Suprapubic skin (tissue), 4 donors: ENCODE measurements at regions not wholly inside any gene's neighbourhood (a gene's known extent, or its start where the extent isn't known, plus 50 kb on each side); places are given as distances from the start of the nearest gene placed in this dataset.

Source experiments
- POLR2A ChIP-seq, 2 donors: fragments of 450-650 bp; IDR thresholded peaks; one replicate each; pipeline ENCODE4 v1.6.1; 2017; ENCODE audit warnings: antibody characterized with exemption in 2 of 2, mild to moderate bottlenecking in 2 of 2, moderate library complexity in 2 of 2
- POLR2AphosphoS5 ChIP-seq, 3 donors: sonication (generic); formaldehyde crosslinking; IDR thresholded peaks; one replicate each; pipeline ENCODE4 v1.6.1; 2017; ENCODE audit warnings: antibody characterized with exemption in 3 of 3
- TF ChIP-seq, protein P1 (sequence below), 2 donors: fragments of 200-600 bp in 1 of 2; fragments of 450-650 bp in 1 of 2; sonication (generic) in 1 of 2; IDR thresholded peaks; one replicate each; pipeline ENCODE4 v1.5.1; 2016 to 2019; ENCODE audit warnings: antibody characterized with exemption in 2 of 2, mild to moderate bottlenecking in 1 of 2, moderate library complexity in 1 of 2

- TF ChIP-seq, protein P1, sequence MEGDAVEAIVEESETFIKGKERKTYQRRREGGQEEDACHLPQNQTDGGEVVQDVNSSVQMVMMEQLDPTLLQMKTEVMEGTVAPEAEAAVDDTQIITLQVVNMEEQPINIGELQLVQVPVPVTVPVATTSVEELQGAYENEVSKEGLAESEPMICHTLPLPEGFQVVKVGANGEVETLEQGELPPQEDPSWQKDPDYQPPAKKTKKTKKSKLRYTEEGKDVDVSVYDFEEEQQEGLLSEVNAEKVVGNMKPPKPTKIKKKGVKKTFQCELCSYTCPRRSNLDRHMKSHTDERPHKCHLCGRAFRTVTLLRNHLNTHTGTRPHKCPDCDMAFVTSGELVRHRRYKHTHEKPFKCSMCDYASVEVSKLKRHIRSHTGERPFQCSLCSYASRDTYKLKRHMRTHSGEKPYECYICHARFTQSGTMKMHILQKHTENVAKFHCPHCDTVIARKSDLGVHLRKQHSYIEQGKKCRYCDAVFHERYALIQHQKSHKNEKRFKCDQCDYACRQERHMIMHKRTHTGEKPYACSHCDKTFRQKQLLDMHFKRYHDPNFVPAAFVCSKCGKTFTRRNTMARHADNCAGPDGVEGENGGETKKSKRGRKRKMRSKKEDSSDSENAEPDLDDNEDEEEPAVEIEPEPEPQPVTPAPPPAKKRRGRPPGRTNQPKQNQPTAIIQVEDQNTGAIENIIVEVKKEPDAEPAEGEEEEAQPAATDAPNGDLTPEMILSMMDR (IDR thresholded peaks at IDR 0.05), result no peak
- TF ChIP-seq POLR2AphosphoS5 (IDR thresholded peaks at IDR 0.05), result no peak
- no peak for TF ChIP-seq POLR2A (IDR thresholded peaks at IDR 0.05)
Observed at GRCh38 chr2:8132351-8132831, 549.5 kb upstream of the ID2 start.
